RWPE1 (cell line): ENCODE measurements at regions not wholly inside any gene's neighbourhood (a gene's known extent, or its start where the extent isn't known, plus 50 kb on each side); places are given as distances from the start of the nearest gene placed in this dataset.

Experiments used
- CTCF ChIA-PET: fragments of 350-600 bp; sonication (Branson Sonifier 250); formaldehyde crosslinking; extraction: SDS; loops from one replicate; lab custom pipeline; 2021; lab: Yijun Ruan, JAX
- POLR2A ChIA-PET: fragments of 400-600 bp; formaldehyde crosslinking; extraction: SDS; loops from one replicate; lab custom pipeline; 2020; ENCODE audit warnings: antibody characterized with exemption; ENCODE audit not compliant: low non-redundant PET; lab: Yijun Ruan, JAX
- DNase-seq: peaks from one replicate; pipeline ENCODE4 v3.0.0; 2012; ENCODE audit warnings: low spot score
- H3K27ac ChIP-seq: fragments of 450-650 bp; 2 replicates; pipeline ENCODE4 v1.5.1; 2017
- TF ChIP-seq, protein P1 (sequence below): fragments of 450-650 bp; conservative IDR thresholded peaks from 2 replicates; pipeline ENCODE4 v1.5.1; 2017; ENCODE audit warnings: low read depth, mild to moderate bottlenecking

DNA sequence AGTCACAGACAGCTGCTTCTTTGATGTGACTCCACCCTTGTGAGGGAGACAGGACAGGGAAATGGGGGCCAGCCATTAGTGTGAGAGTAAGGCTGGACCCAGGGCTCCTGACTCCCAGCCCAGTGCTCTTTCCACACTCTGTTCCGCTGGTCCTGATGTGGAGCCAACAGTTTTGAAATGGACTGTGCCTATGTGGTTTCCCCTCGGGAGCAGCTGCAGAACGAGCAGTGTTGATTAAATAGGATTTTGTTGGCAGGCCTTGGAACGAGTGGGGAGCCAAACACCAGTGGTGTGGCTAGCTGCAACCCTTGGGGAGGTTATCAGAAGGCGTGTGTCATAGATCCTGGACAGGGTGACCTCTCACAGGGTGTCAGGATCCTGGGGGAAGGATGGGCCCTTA lies 66.5 kb upstream of the AMPD3 start:
- CTCF ChIA-PET: interaction anchor here (0.5 kb wide), 1 partner anchor 132 kb away, joined by 3 read pairs; no protein-coding TSS in a partner anchor
- TF ChIP-seq, protein P1, sequence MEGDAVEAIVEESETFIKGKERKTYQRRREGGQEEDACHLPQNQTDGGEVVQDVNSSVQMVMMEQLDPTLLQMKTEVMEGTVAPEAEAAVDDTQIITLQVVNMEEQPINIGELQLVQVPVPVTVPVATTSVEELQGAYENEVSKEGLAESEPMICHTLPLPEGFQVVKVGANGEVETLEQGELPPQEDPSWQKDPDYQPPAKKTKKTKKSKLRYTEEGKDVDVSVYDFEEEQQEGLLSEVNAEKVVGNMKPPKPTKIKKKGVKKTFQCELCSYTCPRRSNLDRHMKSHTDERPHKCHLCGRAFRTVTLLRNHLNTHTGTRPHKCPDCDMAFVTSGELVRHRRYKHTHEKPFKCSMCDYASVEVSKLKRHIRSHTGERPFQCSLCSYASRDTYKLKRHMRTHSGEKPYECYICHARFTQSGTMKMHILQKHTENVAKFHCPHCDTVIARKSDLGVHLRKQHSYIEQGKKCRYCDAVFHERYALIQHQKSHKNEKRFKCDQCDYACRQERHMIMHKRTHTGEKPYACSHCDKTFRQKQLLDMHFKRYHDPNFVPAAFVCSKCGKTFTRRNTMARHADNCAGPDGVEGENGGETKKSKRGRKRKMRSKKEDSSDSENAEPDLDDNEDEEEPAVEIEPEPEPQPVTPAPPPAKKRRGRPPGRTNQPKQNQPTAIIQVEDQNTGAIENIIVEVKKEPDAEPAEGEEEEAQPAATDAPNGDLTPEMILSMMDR: no peak
- H3K27ac ChIP-seq: no peak overlapping the region
- POLR2A ChIA-PET: no interaction called here
- DNase-seq: no peak

GRCh38 chr11:10390375-10390774 lies 64.7 kb upstream of the AMPD3 start:
- TF ChIP-seq, protein P1: no peak
- H3K27ac ChIP-seq: no peak overlapping the region
- ChIA-PET POLR2A (no interaction called here), CTCF (no interaction called here)
- no peak for DNase-seq

DNA sequence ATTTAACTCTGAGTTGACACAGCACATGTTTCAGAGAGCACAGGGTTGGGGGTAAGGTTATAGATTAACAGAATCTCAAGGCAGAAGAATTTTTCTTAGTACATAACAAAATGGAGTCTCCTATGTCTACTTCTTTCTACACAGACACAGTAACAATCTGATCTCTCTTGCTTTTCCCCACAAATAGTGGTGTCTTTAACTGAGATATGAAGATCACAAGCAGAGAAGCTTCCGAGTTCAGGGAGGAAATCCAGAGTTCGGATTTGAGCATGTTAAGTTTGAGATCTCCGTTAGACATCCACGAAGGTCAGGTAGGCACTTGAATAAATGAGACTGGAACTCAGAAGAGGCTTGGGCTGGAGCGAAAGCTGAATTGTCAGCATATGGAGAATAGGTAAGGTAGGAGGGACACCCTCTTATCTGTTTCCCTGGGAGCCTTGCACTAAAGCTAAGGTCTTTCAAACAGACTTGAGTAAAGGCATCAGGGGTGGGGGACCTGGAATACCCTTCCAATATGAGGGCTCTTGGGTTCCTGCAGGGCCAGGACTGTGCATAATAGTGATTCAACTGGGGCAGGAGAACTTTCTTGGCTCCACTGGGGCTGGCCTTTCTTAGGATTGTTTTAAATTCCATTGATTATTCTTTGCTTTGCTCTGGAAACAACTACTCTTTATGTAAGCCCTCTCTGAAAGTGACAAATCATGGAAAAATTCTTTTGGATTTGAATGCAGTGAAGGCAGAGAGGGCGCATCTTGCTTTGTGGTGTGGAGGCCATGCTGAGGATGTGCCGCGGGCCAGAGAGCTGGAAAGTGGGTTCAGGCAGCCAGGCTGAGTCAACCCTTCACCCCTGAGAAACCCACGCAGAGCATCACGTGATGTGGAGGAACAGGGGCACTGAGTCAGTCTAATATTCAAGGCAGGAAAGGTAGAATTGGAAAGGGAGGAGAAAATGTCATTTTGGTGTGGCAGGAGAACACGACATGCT lies 62.7 kb upstream of the AMPD3 start:
- ChIA-PET CTCF (interaction anchor here (0.6 kb wide), 1 partner anchor 104 kb away, joined by 3 read pairs; no protein-coding TSS in a partner anchor), POLR2A (no interaction called here)
- H3K27ac ChIP-seq: no peak overlapping the region
- TF ChIP-seq, protein P1: no peak
- no peak for DNase-seq

GRCh38 chr11:10394229-10395101 lies 60.6 kb upstream of the AMPD3 start:
- no peak for DNase-seq
- H3K27ac ChIP-seq: no peak overlapping the region
- ChIA-PET CTCF (no interaction called here), POLR2A (no interaction called here)
- TF ChIP-seq, protein P1: no peak

GRCh38 chr11:10395166-10395897 lies 59.7 kb upstream of the AMPD3 start:
- H3K27ac ChIP-seq: no peak overlapping the region
- no peak for DNase-seq
- ChIA-PET POLR2A (no interaction called here), CTCF (no interaction called here)
- TF ChIP-seq, protein P1: no peak

DNA sequence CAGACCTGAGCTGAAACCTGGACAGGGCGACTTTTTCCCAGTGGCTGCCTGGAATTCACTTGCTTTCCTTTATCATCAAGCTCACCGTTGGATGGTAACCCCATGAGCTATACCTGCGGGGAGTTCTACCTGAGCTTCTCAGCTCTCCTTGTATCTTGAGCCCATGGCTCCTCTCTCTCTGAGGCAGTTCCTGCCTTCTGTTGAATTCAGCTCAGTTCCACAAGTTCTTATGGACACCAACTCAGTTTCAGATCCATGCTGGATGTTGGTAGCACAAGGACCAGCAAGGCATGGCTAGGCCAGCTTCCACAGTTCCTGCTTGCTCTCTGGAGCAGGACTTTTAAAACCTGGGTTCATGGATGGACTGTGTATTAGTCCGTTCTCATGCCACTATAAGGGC lies 58.3 kb upstream of the AMPD3 start:
- ChIA-PET CTCF (interaction anchor here (1.0 kb wide), 2 partner anchors 9 to 338 kb away, joined by 3 to 4 read pairs; no protein-coding TSS in a partner anchor), POLR2A (no interaction called here)
- DNase-seq: no peak
- TF ChIP-seq, protein P1: no peak
- no peak overlapping the region for H3K27ac ChIP-seq
